GM20431 (cell line): ENCODE measurements at regions not wholly inside any gene's neighbourhood (a gene's known extent, or its start where the extent isn't known, plus 50 kb on each side); places are given as distances from the start of the nearest gene placed in this dataset.
"Not testable (repeated sequence)": the region's sequence is repeated elsewhere in the genome, so short reads cannot be mapped to it uniquely, and the experiment has no call there.

Experiments
- in situ Hi-C: fragments of 300-500 bp; cut with MseI, MboI; formaldehyde crosslinking; loops from one replicate; pipeline ENCODE4 v1.15.0; 2020; ENCODE audit warnings: low sequenced_read_pairs; ENCODE audit not compliant: unreplicated experiment

GRCh38 chr2:16750175-16750924 is 84.7 kb upstream of the CYRIA start:
- in situ Hi-C loops, result loop anchor here (10.0 kb wide), 1 partner anchor 136 kb away; no protein-coding TSS in a partner anchor

- in situ Hi-C loops, result not testable (repeated sequence)
These were observed 83.1 kb upstream of the CYRIA start for GRCh38 chr2:16748511-16749266.

GRCh38 chr2:16747689-16748088 is 82.1 kb upstream of the CYRIA start:
- in situ Hi-C loops, result no loop called here

- in situ Hi-C loops, result no loop called here
These were observed 81.6 kb upstream of the CYRIA start for GRCh38 chr2:16747257-16747656.

- in situ Hi-C loops, result no loop called here
These were observed 81.2 kb upstream of the CYRIA start for GRCh38 chr2:16746833-16747232.

GRCh38 chr2:16746329-16746728 is 80.7 kb upstream of the CYRIA start:
- in situ Hi-C loops, result no loop called here

- in situ Hi-C loops, result no loop called here
These were observed 79.8 kb upstream of the CYRIA start for GRCh38 chr2:16745466-16745865.

- in situ Hi-C loops, result no loop called here
These were observed 78.9 kb upstream of the CYRIA start for GRCh38 chr2:16744521-16744920.

- in situ Hi-C loops, result no loop called here
These were observed 76.4 kb upstream of the CYRIA start for GRCh38 chr2:16742026-16742425.

- in situ Hi-C loops, result no loop called here
These were observed 75.9 kb upstream of the CYRIA start for GRCh38 chr2:16741498-16741897.

- in situ Hi-C loops, result no loop called here
These were observed 74.3 kb upstream of the CYRIA start for GRCh38 chr2:16739778-16740581.

GRCh38 chr2:16738361-16739225 is 73.0 kb upstream of the CYRIA start:
- in situ Hi-C loops, result no loop called here

- in situ Hi-C loops, result no loop called here
These were observed 72.2 kb upstream of the CYRIA start for GRCh38 chr2:16737812-16738211.

- in situ Hi-C loops, result no loop called here
These were observed 71.0 kb upstream of the CYRIA start for GRCh38 chr2:16736633-16737032.

- in situ Hi-C loops, result no loop called here
These were observed 63.7 kb upstream of the CYRIA start for GRCh38 chr2:16729335-16729734.

- in situ Hi-C loops, result no loop called here
These were observed 62.9 kb upstream of the CYRIA start for GRCh38 chr2:16728351-16729136.

- in situ Hi-C loops, result not testable (repeated sequence)
These were observed 62.2 kb upstream of the CYRIA start for GRCh38 chr2:16727849-16728248.

- in situ Hi-C loops, result no loop called here
These were observed 61.6 kb upstream of the CYRIA start for GRCh38 chr2:16727256-16727655.

- in situ Hi-C loops, result no loop called here
These were observed 60.9 kb upstream of the CYRIA start for GRCh38 chr2:16726577-16726976.
